HS-27A (cell line): ENCODE measurements at regions not wholly inside any gene's neighbourhood (a gene's known extent, or its start where the extent isn't known, plus 50 kb on each side); places are given as distances from the start of the nearest gene placed in this dataset.

ENCODE experiments used
- DNase-seq: peaks from one replicate; pipeline ENCODE4 v3.0.0-alpha.2; 2012; ENCODE audit warnings: low read depth, missing footprints

GRCh38 chr13:34627509-34628208, 314.4 kb upstream of the NBEA start:
- no peak for DNase-seq

DNA sequence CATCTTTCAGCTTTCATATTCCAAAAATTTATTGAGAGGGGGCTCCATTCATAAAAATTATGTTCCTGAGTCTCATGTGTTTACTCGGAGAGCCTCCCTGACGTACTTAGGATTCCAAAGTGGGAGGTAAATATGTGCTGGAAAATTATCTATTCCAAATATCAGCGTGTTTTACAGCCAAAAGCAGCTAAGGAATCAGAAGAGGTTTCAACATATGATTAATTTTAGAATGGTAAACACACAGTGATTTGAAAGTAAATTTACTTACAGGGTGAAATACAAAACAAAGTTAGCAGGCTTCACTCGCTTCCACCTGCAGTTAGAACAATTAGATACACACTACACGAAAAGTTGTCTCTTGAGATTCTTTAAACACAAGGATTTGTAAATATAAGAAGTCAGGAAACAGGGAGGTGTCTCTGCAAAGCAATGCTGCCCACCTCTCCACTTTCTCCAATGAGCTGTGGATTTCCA, 313.8 kb upstream of the NBEA start:
- no peak for DNase-seq

- no peak for DNase-seq
Observed at GRCh38 chr13:34634448-34634847, 307.6 kb upstream of the NBEA start.

DNA sequence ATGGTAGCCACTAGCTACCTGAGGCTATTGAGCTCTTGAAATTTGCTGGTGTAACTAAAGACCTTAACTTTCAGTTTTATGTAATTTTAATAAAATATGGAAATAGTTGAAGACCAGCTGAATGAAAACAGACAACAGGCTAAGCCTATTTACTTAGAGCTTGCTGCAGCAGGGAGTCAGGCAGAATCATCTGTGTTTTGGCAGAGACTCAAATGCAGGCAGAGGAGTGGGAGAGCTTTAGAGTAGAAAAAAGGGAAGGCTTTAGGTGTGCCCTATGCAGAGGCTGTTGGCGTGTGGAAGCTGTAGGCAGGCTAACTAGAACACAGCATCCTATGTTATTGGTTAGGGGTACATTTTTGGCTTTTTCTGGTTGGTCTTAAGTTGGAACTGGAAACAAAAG, 304.9 kb upstream of the NBEA start:
- no peak for DNase-seq

DNA sequence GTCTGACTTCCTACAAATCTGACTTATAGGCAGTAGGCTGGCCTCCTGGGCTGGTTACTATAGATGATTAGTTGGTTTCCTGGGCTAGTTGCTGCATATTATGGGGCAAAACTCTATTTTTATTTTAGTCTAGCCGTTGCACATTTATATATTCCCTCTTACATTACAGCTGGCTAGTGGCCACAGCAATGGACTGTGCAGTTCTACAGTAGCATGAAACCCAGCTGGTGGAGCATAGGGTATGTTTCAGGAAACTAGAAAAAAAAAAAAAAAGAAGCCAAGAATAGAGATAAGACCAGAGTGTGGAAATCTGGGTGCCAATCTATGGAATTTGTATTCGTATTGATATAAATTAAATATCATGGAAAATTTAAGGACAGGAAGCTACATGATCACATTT, 304.4 kb upstream of the NBEA start:
- DNase-seq = no peak

- no peak for DNase-seq
Observed at GRCh38 chr13:34638897-34639296, 303.2 kb upstream of the NBEA start.

GRCh38 chr13:34640179-34640992, 301.7 kb upstream of the NBEA start:
- no peak for DNase-seq

GRCh38 chr13:34640993-34641330, 301.1 kb upstream of the NBEA start:
- DNase-seq = no peak

DNA sequence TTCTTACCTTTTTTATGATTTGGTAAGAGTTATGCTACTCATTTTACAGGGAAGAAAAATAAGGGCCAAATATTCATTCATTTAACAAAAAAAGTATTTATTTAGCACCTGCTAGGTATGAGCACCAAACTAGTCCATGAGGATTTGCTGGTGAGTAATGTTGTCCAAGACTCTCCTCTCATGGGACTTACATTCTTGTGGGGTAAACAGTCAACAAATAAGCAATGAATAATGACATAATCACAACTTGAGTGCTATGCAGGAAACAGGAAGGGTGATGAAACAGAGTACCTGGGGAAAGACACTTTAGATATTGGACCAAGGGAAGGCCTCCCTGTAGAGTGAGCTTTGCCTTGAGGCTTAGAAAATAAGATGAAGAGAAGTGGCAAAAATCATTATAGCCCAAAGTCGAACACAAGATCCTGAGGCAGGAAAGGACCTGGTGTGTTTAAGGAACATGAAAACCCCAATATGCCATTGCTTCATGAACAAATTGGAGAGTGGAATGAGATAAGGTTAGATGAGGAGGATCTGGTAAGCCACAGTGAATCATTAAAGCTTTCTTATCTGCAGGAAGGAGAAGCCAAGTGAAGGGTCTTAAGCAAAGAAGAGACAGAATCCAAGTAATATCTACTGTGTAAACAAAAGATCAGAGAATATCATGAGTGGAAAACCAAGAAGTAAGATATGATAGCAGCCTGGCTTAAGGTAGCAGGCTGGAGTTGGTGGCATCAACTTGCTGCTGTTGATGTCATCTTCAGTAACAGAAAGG, 294.5 kb upstream of the NBEA start:
- no peak for DNase-seq

DNA sequence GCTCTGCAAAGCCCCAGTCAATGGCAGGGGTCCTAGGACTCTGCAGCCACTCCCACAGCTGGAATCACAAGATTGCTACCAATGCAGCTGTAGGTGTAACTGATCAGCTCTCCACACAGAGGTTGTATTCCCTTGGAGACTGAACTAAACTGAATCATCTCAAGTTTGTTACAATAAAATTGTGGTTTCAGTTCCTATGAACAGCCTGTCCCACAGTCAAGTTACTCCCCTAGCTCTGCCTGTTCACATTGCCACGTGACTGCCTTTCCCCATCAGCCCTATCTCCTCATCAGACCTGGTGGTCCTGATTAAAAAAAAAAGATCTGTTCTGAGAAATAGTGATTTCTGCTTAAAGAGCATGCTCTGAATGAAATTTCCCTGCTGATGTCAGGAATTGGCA, 287.9 kb upstream of the NBEA start:
- no peak for DNase-seq

DNA sequence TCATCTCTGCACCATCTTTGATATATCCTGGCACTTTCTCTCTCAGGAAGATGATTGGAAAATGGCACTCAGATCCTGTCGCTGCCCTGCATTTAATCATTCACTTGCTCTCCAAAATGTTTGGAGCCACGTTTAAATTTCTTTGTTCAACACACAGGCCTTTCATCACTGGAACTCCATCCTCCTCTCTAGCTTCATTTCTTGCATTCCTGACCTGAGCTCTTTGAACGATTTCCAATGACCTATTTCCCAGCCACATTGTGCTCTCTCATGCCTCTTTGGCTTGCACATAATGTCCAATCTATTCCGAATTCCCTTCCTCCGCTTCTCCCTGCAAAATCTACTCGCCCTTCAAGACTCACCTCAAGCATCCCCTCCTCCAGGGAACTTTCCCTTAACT, 287.4 kb upstream of the NBEA start:
- DNase-seq = no peak

GRCh38 chr13:34655554-34655953, 286.5 kb upstream of the NBEA start:
- no peak for DNase-seq

- DNase-seq = no peak
Observed at GRCh38 chr13:34657716-34658115, 284.4 kb upstream of the NBEA start.

DNA sequence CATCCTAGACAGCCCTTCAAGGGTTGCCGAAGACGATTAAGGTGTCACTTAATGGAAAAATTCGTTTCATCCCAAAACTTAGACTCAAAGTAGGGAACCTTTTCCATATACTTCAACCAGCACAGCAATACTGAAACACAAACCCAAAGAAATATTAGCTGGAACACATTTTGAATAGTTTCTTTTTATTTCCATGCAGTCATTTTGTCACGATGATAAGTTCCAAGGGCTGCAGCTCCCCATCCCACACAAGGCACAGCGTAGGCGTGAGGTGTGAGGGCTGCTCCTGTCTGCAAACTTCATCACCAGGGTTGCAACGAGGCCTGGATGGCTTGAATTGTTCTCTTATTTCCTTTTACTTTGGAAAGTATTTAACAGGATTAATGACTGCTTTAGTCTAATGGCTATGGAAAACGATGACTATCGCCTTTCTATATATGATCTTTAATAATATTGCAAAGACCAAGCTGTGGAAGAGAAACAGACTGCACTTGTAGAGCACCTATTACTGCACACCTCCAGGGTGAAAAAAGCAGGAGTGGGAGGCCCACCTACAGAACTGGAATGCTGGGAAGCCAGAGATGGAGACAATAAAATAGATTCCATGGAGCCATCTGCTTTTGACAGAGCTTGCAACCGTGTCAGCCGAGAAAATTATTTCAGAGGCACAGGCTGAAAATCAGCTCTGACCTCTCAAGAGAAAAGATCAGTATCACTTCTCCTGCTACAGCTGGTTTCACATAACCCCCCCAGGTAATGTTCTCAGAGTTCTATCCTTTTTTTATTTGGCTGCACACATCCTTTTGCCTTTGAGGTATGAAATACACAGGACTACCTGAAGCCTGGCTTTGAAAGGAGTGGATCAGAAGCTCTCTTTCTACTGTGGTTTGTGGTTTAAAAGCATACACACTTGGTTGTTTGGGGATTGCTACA, 274.5 kb upstream of the NBEA start:
- DNase-seq = no peak

- no peak for DNase-seq
Observed at GRCh38 chr13:34671137-34671536, 270.9 kb upstream of the NBEA start.

- no peak for DNase-seq
Observed at GRCh38 chr13:34672631-34673030, 269.4 kb upstream of the NBEA start.

DNA sequence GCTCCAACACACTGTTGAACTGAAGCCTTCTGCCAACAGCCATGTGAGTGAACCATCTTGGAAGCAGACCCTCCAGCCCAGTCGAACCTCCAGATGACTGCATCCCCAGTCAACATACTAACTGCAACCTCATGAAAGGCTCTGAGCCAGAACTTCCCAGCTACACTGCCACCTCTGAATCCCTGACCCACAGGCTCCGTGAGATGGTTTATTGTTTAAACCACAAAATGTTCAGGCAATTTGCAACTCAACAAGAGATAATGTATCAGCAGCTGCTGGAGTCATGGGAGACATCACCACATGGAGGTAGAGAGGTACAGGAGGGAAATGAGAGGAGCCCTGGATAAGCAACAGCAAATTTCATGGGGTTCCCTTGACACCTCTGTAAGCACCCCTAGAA, 266.4 kb upstream of the NBEA start:
- DNase-seq = no peak

- DNase-seq = no peak
Observed at GRCh38 chr13:34678154-34678553, 263.9 kb upstream of the NBEA start.

DNA sequence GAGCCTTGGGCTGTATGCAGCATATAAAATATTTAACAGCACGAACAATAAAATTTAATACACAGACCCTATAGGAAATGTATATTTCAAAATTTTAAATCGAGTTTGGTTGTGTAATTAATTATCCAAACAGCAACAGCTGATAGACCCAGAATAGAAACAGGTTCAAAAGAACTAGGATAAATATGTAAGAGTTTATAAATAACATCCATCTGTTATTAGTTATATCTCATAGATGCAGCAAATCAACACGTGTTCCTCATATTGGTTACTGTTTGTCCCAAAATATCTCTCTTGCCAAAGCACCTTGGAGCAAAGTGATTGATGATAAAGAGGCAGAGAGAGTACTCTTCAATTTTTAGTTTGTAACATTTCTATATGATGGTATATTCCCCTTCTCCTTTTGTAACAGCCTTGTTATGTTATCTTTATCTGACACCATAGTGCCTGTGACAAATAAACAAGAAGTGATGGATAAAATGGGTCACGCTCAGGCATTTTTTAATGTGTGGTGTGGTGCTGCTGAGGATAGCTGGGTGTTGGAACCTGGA, 260.6 kb upstream of the NBEA start:
- DNase-seq = no peak

DNA sequence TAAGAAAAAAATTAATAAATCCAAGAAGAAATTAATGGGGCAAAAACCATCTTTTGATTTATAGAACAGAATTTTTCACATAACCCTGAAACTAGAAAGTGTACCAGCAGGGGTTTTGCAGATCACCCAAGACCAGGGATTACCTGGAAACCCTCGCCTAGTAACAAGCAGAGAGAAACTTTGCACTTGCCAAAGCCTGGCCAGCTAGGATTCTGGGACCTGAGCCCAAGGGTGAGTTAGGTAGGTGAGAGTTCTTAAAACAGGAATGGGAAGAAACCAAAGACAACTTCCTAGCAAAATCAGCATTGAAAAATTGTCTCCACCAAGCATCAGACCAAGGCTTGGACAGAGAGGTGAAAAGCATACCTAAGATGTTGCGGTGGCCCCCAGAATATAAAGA, 247.0 kb upstream of the NBEA start:
- DNase-seq = no peak

DNA sequence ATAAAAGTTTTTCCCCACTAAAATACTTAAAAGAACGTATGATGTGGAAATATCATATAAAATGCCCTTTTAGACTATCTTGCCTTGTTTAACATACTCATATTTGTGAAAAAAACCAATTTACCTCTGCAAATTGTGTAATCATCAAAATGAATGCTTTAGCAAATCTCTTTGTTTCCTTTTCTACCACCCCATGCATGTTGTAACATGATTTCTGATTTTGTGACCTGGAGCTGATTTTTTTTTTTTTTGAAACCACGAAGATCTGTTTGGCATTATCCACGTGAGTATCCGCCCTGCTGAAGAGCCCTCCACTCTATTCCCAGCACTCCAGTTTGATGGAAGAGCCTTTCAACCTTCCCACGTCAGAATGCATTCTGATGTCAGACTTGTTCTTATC, 245.8 kb upstream of the NBEA start:
- DNase-seq = no peak

- DNase-seq = no peak
Observed at GRCh38 chr13:34696741-34697140, 245.3 kb upstream of the NBEA start.
